HG02981 (cell line): ENCODE measurements at regions not wholly inside any gene's neighbourhood (a gene's known extent, or its start where the extent isn't known, plus 50 kb on each side); places are given as distances from the start of the nearest gene placed in this dataset.

Experiments used
- ATAC-seq: cut with Tn5 transposase; IDR thresholded peaks from one replicate; pipeline ENCODE4 v1.9.1; 2021; ENCODE audit warnings: mild to moderate bottlenecking, moderate library complexity; ENCODE audit not compliant: unreplicated experiment

DNA sequence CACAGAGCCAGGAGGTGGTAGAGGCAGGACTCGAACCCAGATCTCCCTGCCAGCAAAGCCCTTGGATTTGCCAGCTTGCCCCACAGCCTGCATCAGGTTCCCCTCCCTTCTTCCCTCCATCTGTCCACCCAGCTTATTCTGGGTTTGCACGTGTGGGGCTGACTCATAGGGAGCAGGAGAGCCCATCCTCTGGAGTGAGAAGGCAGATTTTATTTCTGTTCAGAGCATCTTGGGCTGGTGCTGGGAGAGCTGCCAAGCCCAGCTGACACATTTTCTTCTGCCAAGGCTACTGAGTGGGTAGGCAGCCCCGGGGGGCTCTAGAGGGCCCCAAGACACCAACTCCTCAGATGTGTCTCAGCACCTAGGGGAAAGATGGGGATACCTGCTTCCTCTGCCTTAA, 106.3 kb upstream of the CRHR1 start:
- no peak for ATAC-seq

- no peak for ATAC-seq
These were observed 104.7 kb upstream of the CRHR1 start for GRCh38 chr17:45679426-45679825.

GRCh38 chr17:45680360-45680759, 103.8 kb upstream of the CRHR1 start:
- no peak for ATAC-seq

DNA sequence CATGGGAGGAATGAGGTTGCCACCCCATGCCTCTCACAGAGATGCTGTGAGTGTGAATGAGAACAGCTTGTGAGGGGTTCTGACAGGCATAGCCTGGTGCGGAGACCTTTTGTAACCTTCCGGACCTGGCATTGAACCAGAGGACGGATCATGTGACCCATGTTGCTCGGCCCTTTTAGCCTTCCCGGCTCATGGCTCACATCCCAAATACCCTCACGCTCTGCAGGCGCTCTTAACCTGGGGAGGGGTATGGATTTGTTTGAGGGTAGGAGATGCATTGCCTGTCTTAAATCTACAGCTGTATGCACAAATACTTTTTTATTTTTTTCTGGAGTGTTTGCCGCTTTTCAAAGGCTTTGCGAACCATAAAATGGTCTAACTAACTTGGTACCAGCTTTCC, 102.4 kb upstream of the CRHR1 start:
- no peak for ATAC-seq

- ATAC-seq, result no peak
These were observed 97.9 kb upstream of the CRHR1 start for GRCh38 chr17:45686250-45686649.

DNA sequence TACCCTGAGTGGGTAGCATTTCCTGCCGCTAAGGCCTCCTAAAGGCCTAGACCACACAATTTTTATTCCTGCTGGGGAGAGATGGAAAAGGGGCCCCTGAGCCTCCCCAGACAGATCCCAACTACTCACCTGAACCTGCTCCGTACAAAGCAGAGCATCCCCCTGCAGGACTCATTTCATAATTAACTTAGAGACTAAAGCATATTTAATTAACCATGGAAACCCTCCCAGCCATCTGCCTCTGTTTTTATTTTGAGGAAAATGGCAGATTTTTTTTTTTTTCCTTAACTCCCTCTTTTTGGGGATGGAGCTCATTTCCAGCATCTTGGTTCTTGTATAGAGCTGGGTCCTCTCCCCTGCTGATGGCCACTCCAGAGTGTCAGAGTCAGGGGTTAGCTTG, 96.5 kb upstream of the CRHR1 start:
- no peak for ATAC-seq

DNA sequence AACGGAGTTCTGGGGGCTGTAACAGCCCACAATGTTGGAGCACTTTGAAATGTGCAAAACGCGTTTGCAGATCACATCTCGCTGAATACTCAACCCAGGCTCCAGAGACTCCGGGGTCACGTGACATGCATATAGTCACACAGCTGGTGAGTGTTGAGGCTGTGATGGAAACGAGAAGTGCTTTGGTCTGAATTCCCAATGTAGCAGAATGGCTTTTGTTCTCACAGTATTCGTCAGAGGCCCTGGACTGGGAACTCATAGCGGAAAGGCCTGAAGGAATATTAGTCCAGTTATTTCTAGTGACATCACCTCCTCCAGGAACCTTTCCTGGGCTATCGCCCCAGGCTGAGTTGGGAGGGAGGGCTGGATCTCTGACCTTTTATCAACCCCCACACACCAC, 95.8 kb upstream of the CRHR1 start:
- no peak for ATAC-seq

DNA sequence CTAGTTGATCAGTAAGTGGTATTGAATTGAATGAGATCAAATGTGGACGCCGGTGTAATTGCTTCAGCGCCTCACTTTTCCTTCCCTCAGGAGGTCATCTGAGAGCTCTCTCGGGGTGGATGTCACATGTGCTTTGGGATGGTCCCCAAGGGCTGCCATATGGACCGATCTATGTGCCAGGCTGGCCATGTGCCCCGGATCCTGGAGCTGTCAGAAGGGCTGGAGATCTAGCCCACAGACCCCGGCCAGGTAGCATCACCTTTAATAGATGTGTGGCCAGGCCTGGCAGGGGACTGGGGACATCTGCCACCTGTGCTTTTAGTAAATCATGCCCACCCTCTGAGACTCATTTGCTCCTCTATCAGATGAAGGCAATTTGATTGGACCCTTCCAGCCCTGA, 95.3 kb upstream of the CRHR1 start:
- ATAC-seq, result no peak

GRCh38 chr17:45689451-45689850, 94.7 kb upstream of the CRHR1 start:
- ATAC-seq, result no peak

DNA sequence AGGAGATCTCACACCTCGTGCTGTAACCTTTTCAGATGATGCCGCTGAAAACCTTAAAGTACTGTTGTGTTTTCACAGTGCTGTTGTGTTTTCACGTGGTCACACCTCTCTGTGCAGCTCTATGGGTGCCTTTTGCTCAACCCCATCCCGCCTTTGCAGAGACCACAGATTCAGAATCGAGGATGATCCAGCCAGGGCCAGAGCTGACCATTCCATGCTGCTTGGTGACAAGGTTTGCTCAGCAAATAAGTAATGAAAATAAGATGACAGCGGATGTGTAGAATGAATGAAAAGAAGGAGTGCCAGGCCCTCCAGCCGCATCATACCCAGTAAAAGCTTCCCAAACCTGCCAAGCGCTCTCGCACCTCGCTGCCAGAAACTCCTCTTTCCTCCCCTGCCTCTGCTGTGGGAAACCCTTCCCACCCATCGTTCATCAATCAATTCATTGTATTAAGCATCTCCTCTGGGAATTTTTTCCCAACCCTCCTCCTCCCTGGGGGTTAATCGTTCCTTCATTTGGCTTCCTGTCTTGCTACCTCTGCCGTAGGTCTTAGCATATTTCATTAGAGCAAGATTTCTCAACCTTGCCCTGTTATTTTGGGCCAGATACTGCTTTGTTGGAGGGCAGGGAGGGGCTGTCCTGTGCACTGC, 93.4 kb upstream of the CRHR1 start:
- ATAC-seq, result no peak

DNA sequence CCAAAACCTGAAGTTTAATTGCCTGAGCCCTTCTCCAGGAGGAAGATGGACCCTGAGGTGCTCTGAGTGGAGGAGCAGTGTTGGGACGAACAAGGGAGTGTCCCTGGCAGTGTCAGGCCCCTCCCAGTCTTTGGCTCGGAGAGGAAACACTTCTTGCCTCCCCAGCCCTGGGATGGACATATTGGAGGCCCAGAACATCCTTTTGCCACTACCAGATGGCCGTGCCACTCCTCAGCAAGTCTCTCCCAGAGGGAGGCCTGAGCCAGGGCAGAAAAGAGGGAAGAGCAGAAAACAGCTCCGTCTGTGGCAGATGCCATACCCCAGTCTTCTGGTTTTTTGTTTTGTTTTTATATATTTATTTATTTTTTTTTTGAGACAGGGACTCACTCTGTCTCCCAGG, 91.5 kb upstream of the CRHR1 start:
- ATAC-seq, result no peak

DNA sequence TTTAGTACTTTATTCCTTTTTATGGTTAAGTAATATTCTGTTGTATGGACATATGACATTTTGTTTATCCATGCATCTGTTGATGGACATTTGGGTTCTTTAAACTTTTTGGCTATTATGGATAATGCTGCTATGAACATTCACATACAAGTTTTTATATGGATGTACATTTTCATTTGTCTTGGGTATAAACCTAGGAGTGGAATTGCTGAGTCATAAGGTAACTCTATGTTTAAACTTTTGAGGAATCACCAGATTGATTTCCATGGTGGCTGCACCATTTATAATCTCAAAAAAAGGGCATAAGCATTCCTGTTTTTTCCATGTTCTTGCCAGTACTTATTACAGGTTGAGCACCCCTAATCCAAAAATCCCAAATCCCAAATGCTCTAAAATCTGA, 90.3 kb upstream of the CRHR1 start:
- ATAC-seq, result no peak

DNA sequence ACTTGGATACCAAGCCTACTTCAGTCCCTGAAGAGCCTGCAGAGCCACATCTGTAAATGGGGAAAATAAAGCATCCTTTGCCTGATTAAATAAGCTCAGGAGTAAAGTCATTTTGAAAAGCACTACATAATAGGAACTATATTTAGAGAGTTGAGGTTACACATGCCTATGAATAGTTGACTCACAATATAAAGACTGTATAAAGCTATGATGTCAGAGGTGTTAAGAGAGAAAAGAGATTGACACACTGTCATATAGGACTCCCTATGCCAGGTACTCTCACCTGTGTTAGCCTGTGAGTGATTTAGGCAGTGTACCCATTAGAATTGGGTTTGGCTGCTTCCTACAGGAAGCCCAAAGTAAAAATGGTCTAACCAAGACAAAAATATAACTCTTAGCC, 87.7 kb upstream of the CRHR1 start:
- ATAC-seq, result no peak

GRCh38 chr17:45697076-45697475, 87.0 kb upstream of the CRHR1 start:
- no peak for ATAC-seq

DNA sequence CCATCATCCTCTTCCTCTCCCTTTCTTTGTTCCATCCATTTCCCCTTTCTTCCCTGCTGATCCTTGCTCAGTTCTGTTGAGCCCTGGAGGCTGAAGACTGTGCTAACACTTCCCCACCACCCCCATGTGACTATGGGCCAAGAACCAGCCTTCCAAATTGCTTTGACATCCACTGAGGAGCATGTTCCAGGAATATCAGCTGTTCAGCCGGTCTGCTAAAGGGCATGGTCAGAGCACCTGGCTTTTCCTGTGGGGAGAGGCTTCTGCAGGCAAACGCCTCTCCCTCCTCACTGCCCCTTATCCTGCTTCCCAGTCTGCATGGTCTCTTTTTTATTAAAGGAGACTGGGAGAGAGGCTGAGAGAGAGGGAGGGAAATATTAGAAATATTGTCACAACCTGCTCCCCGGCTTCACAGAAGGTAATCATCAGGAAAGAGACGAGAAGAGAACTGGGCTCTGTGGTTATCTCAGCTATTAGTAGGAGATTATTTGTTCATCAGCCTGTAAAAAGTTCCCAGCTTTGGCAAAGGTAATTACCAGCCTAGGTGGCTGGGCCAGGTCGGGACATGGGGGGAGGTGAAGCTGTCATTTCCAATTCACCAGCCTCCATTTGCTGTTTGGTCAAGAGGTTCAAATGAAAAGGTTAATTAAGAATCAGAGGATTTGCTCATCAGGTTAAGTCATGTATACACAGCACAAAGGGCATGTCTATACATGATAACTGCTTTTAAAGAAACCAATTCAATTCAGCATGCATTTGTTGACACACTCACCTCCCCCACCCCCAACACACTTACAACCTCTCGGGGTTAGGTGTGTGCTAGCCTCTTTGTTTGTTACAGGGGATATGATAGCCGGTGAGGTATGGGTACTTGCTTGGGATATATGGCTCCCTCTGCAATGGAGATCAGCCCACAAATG, 83.7 kb upstream of the CRHR1 start:
- no peak for ATAC-seq

DNA sequence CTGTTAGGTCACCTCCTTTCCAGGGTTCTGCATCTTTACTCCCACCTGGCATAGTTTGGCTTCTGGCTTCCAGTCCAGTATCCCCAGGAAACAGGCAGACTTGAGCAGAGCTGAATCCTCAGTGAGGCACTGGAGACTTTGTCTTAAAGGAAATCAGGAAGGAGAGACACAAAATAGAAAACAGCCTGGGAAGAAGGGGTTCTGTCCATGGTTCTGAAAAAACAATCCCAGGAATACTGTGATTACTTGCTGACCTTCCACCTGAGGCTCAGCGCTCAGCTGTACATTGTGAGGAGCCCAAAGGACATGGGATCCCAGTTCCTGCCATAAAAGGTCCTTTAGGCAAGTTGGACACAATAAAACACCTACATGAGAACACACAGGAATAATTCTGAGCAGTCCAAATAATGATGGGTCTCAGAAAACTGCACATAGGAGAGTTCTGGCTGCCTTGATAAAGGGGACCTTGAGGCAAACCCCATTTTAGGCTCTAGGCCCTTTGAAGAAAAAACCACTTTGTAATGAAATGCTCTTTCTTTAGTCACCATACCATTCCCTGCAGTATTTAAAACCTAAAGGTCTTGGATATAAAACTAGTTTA, 81.4 kb upstream of the CRHR1 start:
- no peak for ATAC-seq

DNA sequence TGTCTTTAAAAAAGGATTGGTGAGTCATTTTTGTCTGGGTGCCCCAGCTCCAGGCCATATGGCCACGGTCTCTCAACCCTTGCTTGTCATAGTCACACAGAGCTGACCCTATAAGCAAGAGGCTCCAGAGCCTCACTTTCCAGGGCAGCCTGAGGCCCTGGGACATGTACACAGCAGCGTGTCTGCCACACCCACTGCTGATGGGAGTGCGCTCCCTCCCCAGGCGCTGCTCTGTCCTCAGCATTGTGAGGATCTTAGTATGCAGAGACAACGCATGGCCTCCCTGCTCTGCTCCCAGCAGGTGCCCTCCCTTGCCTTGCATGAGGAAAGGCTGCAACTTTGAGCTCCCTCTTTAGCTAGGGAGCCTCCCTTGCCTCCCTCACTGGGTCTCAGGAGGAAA, 80.8 kb upstream of the CRHR1 start:
- no peak for ATAC-seq

DNA sequence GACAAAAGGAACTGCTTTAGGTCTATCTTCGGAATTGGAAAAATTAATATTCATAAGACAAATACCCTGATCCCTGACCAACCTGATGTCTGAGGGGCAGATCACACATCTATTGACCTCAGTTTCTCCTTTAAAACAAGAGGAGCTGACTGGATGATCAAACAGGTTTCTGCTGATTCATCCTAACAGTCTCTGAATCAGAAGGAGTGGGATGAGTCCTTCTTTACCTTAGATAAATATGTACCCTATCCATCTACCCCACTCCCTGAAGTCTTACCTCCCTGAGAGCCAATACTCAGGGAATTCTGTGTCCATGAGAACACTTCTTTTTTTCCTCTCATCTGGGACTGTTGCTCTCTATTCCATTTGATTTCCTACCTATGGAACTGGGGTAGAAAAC, 80.3 kb upstream of the CRHR1 start:
- no peak for ATAC-seq

DNA sequence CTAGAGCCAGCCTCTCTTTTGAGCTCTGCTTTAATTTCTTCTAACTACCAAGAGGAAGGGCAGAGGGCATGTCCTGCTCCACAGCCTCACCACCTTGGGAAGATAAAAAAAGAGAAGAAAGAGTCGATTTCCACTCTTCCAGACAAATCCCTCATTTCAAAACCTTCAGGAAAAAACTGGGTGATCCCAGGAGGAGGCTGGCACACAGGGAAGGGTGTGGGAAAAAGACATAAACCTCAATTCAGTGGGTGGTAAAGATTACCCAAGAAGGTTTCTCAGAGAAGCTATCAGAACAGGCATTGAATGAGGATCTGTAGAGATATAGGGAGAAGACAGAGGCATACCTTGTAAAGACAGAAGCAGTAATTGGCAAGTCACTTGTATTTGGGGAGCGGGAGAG, 79.9 kb upstream of the CRHR1 start:
- no peak for ATAC-seq

DNA sequence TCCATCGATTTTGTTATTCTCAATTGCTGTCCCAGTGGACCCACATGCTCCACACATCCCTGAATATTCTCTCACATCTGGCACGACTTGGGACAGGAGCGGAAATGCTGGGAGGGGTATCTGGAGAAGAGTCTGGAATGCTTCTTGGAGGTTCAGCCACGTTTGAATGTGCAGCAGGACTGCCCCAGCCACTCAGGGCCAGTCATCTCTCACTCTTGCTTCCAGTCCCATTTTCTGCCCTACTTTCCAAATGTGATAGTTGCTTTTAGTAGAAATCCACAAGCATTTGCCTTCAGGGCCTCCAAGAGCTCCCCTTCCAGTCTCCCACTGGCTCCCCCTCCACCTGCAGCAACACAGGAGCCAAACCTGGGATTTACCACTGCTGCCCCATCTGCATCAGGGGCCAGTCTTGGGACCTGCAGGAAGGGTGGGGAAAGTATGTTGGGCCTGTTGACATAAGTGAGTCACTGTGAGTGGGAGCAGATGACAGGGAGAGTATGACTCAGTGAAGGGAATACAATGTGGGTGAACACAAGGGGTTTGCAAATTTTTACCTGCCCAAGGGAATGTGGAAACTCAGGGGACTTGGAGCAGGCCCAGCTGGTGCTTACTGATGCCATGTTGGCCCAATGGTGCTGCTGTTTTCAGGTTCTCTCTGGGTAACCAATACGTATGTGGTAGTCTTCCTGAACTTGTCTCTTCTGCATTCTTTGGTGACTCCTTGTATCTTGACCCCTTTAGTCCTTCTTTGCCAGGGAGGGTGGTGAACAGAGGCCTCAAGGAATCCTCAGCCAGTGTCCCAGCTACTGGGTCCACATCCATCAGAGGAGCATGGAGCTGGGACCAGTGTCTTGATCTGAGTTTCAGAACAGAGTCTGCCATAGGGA, 78.8 kb upstream of the CRHR1 start:
- no peak for ATAC-seq

DNA sequence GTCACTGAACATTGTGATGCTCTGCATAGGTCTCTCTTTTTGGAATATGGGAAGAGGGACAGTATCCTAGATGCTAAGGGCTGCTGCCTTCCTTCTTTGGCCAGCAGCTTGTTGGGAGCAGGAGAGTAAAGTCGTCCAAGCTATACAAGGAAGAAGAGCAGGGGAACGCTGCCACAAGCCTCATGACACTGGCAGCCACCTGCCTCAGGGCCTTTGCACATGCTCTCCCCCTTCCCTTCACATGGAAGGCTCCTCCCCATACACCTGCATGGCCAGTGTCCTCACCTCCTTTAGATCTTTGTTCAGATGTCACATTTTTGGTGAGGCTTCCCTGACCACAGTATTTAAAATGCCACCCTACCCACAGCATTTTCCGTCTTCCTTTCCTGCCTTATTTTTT, 78.1 kb upstream of the CRHR1 start:
- ATAC-seq, result no peak
